Panc1 (cell line): ENCODE measurements at regions not wholly inside any gene's neighbourhood (a gene's known extent, or its start where the extent isn't known, plus 50 kb on each side); places are given as distances from the start of the nearest gene placed in this dataset.

ENCODE experiments used
- ATAC-seq: fragments of 200-7000 bp; cut with Tn5 transposase; 2 replicates; pipeline ENCODE4 v1.9.1; 2020; ENCODE audit warnings: mild to moderate bottlenecking, moderate library complexity
- BruUV-seq: library from RNA; stranded (reverse); fragments of 400-500 nt; replicated peaks from 2 replicates; lab custom pipeline; 2021; lab: Mats Ljungman, UMichigan
- CTCF ChIA-PET: fragments of 300-600 bp; sonication (Branson Sonifier 250); formaldehyde crosslinking; loops from one replicate; lab custom pipeline; 2022; ENCODE audit warnings: antibody characterized with exemption; lab: Charles Lee
- POLR2A ChIA-PET: fragments of 300-600 bp; sonication (Branson Sonifier 250); formaldehyde crosslinking; loops from one replicate; lab custom pipeline; 2022; ENCODE audit warnings: antibody characterized with exemption; lab: Charles Lee
- DNase-seq: peaks from one replicate; pipeline ENCODE4 v3.0.0-alpha.2; 2010; ENCODE audit warnings: low read depth, low spot score
- H3K27ac ChIP-seq: 2 replicates; pipeline ENCODE4 v1.5.1; 2011; ENCODE audit warnings: mild to moderate bottlenecking, low read length, inconsistent platforms
- H3K27me3 ChIP-seq: fragments of 200-500 bp; sonication (Bioruptor generic); 2 replicates; pipeline ENCODE4 v1.6.0; 2014; ENCODE audit warnings: low read length, inconsistent platforms; ENCODE audit not compliant: control insufficient read depth, insufficient read depth
- H3K36me3 ChIP-seq: fragments of 200-500 bp; sonication (Bioruptor generic); 2 replicates; pipeline ENCODE4 v1.5.1; 2014; ENCODE audit warnings: inconsistent platforms, mild to moderate bottlenecking, low read length, moderate library complexity; ENCODE audit not compliant: control insufficient read depth, insufficient read depth
- H3K4me1 ChIP-seq: 2 replicates; pipeline ENCODE4 v1.5.1; 2011; ENCODE audit warnings: inconsistent platforms, mild to moderate bottlenecking, low read length, moderate library complexity; ENCODE audit not compliant: control insufficient read depth, insufficient read depth
- H3K4me3 ChIP-seq, 2 experiments: 2 replicates each; pipeline ENCODE4 v1.5.1; 2011 to 2012; ENCODE audit warnings: low read depth in 2 of 2, low read length in 2 of 2, mild to moderate bottlenecking in 2 of 2, inconsistent platforms in 1 of 2, moderate library complexity in 1 of 2
- H3K9me3 ChIP-seq: fragments of 200-500 bp; sonication (Bioruptor generic); 2 replicates; pipeline ENCODE4 v1.5.1; 2014; ENCODE audit warnings: low read depth, mild to moderate bottlenecking, inconsistent platforms, low read length, moderate library complexity; ENCODE audit not compliant: control insufficient read depth, insufficient read depth
- CTCF ChIP-seq: fragments of 450-650 bp; IDR thresholded peaks from 2 replicates; pipeline ENCODE4 v1.5.1; 2017; ENCODE audit warnings: mild to moderate bottlenecking
- POLR2AphosphoS5 ChIP-seq: IDR thresholded peaks from 2 replicates; pipeline ENCODE4 v1.6.1; 2012; ENCODE audit warnings: mild to moderate bottlenecking, low read depth, low read length, moderate library complexity
- REST ChIP-seq, 2 experiments: IDR thresholded peaks; 2 replicates each; pipeline ENCODE4 v1.6.1; 2011 to 2012; ENCODE audit warnings: low read depth in 2 of 2, control low read depth in 1 of 2, low read length in 1 of 2, mild to moderate bottlenecking in 1 of 2, moderate library complexity in 1 of 2; ENCODE audit not compliant: insufficient read depth in 1 of 2
- SIN3A ChIP-seq: IDR thresholded peaks from 2 replicates; pipeline ENCODE4 v1.6.1; 2012; ENCODE audit warnings: low read depth, mild to moderate bottlenecking, low read length, moderate library complexity, borderline replicate concordance; ENCODE audit not compliant: insufficient read depth
- TCF7L2 ChIP-seq: IDR thresholded peaks from 2 replicates; pipeline ENCODE4 v1.6.1; 2011; ENCODE audit warnings: mild to moderate bottlenecking, low read depth, low read length, inconsistent platforms
- in situ Hi-C: cut with HindIII; loops from 2 replicates; pipeline ENCODE4 v1.10.0; 2016; ENCODE audit warnings: low sequenced_read_pairs, low pct_unique_long_range_greater_than_20kb
- intact Hi-C: fragments of 100-400 bp; cut with micrococcal nuclease; formaldehyde crosslinking; loops from one replicate; pipeline ENCODE4 v1.10.0; 2022; ENCODE audit not compliant: unreplicated experiment

- ChIA-PET POLR2A (no interaction called here), CTCF (no interaction called here)
- 0 out of 2 replicates have a peak, but pooled peaks have one; percentile 17 for ATAC-seq
- no peak for TF ChIP-seq REST (IDR thresholded peaks at IDR 0.05; ENCODE audit: insufficient read depth in 1 of 2, low read depth in 2 of 2, low read length in 1 of 2)
- TF ChIP-seq CTCF, result no peak
- TF ChIP-seq POLR2AphosphoS5, result no peak
- no peak for TF ChIP-seq TCF7L2
- TF ChIP-seq SIN3A, result no peak
- no peaks in the 10 kb centered on the region for H3K36me3 ChIP-seq
- H3K27ac ChIP-seq, result no peak overlapping the region
- no peak for DNase-seq
- H3K9me3 ChIP-seq, result no peaks in the 10 kb centered on the region
- in situ Hi-C loops, result no loop called here
- H3K4me1 ChIP-seq, result no peaks in the 10 kb centered on the region
- peaks cover 26% of the 10 kb centered on the region for H3K27me3 ChIP-seq
- intact Hi-C loops, result no loop called here
- no TSS peak for BruUV-seq
- H3K4me3 ChIP-seq, result no peak overlapping the region
Measured at GRCh38 chr18:78794071-78794430, 185.6 kb upstream of the SALL3 start.

GRCh38 chr18:78796693-78797455 is 182.7 kb upstream of the SALL3 start:
- Histone ChIP-seq H3K27me3 (peaks cover 15% of the 10 kb centered on the region), H3K9me3 (no peaks in the 10 kb centered on the region)

More at GRCh38 chr18:78796693-78797455, 182.7 kb upstream of the SALL3 start:
- Histone ChIP-seq H3K4me1 (no peaks in the 10 kb centered on the region), H3K36me3 (no peaks in the 10 kb centered on the region), H3K4me3 (no peak overlapping the region), H3K27ac (no peak overlapping the region)
- TF ChIP-seq TCF7L2, result no peak
- TF ChIP-seq CTCF, result no peak
- TF ChIP-seq POLR2AphosphoS5, result no peak
- TF ChIP-seq SIN3A, result no peak
- no peak for TF ChIP-seq REST (IDR thresholded peaks at IDR 0.05; ENCODE audit: insufficient read depth in 1 of 2, low read depth in 2 of 2, low read length in 1 of 2)
- POLR2A ChIA-PET, result no interaction called here
- no peak for ATAC-seq
- no peak for DNase-seq
- CTCF ChIA-PET, result no interaction called here
- intact Hi-C loops, result no loop called here
- in situ Hi-C loops, result no loop called here
- no TSS peak for BruUV-seq
